SU-DHL-6 (cell line): ENCODE measurements at regions not wholly inside any gene's neighbourhood (a gene's known extent, or its start where the extent isn't known, plus 50 kb on each side); places are given as distances from the start of the nearest gene placed in this dataset.

Experiments used
- H2AFZ ChIP-seq: fragments of 200-600 bp; sonication (generic); 2 replicates; pipeline ENCODE4 v1.6.1; 2014; ENCODE audit warnings: low read depth, mild to moderate bottlenecking, moderate library complexity, mixed read lengths, antibody characterized with exemption, low read length; ENCODE audit not compliant: severe bottlenecking
- H3F3A ChIP-seq: fragments of 200-600 bp; shearing (Covaris generic); 2 replicates; pipeline ENCODE4 v1.6.0; 2016; ENCODE audit warnings: antibody characterized with exemption, mild to moderate bottlenecking; ENCODE audit not compliant: insufficient read depth
- H3K27ac ChIP-seq: fragments of 200-600 bp; sonication (generic); 2 replicates; pipeline ENCODE4 v1.5.1; 2016; ENCODE audit warnings: low read depth, mild to moderate bottlenecking, low read length, moderate library complexity, mixed read lengths
- H3K27me3 ChIP-seq: fragments of 200-600 bp; sonication (generic), shearing (Covaris generic); 2 replicates; pipeline ENCODE4 v1.6.0; 2014; ENCODE audit warnings: mild to moderate bottlenecking, low read length
- H3K36me3 ChIP-seq: fragments of 200-600 bp; sonication (generic); 2 replicates; pipeline ENCODE4 v1.6.1; 2014; ENCODE audit warnings: mild to moderate bottlenecking, low read length, mixed read lengths
- H3K4me2 ChIP-seq: fragments of 300-600, 200-600 bp; shearing (Covaris generic), sonication (generic); 2 replicates; pipeline ENCODE4 v1.6.0; 2014; ENCODE audit warnings: low read length, low read depth, mild to moderate bottlenecking; ENCODE audit not compliant: poor library complexity, severe bottlenecking
- H3K4me3 ChIP-seq: fragments of 200-600 bp; sonication (generic); 2 replicates; pipeline ENCODE4 v1.5.1; 2014; ENCODE audit warnings: antibody characterized with exemption, low read length, mild to moderate bottlenecking, mixed read lengths; ENCODE audit not compliant: insufficient read depth, poor library complexity, severe bottlenecking
- H3K79me2 ChIP-seq: fragments of 200-600 bp; sonication (generic); 2 replicates; pipeline ENCODE4 v1.6.1; 2014; ENCODE audit warnings: mild to moderate bottlenecking, low read length, moderate library complexity; ENCODE audit not compliant: insufficient read depth
- H3K9ac ChIP-seq: fragments of 200-600 bp; sonication (generic); 2 replicates; pipeline ENCODE4 v1.7.0; 2014; ENCODE audit warnings: mild to moderate bottlenecking, low read length
- H3K9me2 ChIP-seq: fragments of 200-600 bp; sonication (generic); replicated peaks from 2 replicates; pipeline ENCODE4 v1.6.1; 2014; ENCODE audit warnings: low read length; ENCODE audit not compliant: insufficient read depth
- H3K9me3 ChIP-seq: fragments of 200-600 bp; sonication (generic); 2 replicates; pipeline ENCODE4 v1.6.1; 2014; ENCODE audit warnings: low read length, mixed read lengths; ENCODE audit not compliant: insufficient read depth
- H4K20me1 ChIP-seq: fragments of 200-600 bp; sonication (generic); 2 replicates; pipeline ENCODE4 v1.6.1; 2014; ENCODE audit warnings: low read depth, mild to moderate bottlenecking, antibody characterized with exemption, low read length, moderate library complexity, mixed read lengths
- EZH2phosphoT487 ChIP-seq: fragments of 200-600 bp; sonication (generic), shearing (Covaris generic); conservative IDR thresholded peaks from 2 replicates; pipeline ENCODE4 v1.6.1; 2018; ENCODE audit warnings: mild to moderate bottlenecking, antibody characterized with exemption, low read length, moderate library complexity, mixed read lengths
- TF ChIP-seq, protein P1 (sequence below): fragments of 200-600 bp; sonication (generic); IDR thresholded peaks from one replicate; pipeline ENCODE4 v1.5.1; 2017; ENCODE audit warnings: antibody characterized with exemption, mild to moderate bottlenecking, low read length, moderate library complexity; ENCODE audit not compliant: insufficient read depth, poor library complexity, severe bottlenecking

DNA sequence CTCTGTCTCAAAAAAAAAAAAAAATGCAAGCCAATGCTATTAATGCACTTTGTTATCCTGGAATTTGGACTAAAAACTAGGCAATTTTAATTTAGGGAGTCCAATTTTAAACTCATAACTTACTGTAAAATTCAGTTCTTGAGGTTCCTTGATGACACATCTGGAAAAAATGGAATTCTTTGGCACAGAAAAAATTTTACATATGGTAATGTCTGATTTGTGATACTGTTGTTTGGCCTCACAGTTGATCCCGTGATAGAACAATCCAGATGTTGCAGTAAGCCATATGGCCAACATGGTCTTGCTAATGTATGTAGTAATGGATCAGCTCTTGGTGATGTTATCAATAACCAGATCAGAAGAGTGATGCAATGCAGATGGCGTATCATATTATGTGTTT is 1089.8 kb downstream of the FLRT2 start:
- Histone ChIP-seq H3K4me3 (no peak overlapping the region), H3K9me3 (no peaks in the 10 kb centered on the region), H3K27me3 (no peaks in the 10 kb centered on the region), H3K9ac (no peak overlapping the region), H3K79me2 (no peaks in the 10 kb centered on the region), H3F3A (no peaks in the 10 kb centered on the region), H3K36me3 (no peaks in the 10 kb centered on the region), H3K9me2 (no peaks in the 10 kb centered on the region), H3K27ac (no peak overlapping the region), H3K4me2 (no peak overlapping the region), H4K20me1 (no peaks in the 10 kb centered on the region), H2AFZ (no peak overlapping the region)
- TF ChIP-seq EZH2phosphoT487: no peak
- TF ChIP-seq, protein P1, sequence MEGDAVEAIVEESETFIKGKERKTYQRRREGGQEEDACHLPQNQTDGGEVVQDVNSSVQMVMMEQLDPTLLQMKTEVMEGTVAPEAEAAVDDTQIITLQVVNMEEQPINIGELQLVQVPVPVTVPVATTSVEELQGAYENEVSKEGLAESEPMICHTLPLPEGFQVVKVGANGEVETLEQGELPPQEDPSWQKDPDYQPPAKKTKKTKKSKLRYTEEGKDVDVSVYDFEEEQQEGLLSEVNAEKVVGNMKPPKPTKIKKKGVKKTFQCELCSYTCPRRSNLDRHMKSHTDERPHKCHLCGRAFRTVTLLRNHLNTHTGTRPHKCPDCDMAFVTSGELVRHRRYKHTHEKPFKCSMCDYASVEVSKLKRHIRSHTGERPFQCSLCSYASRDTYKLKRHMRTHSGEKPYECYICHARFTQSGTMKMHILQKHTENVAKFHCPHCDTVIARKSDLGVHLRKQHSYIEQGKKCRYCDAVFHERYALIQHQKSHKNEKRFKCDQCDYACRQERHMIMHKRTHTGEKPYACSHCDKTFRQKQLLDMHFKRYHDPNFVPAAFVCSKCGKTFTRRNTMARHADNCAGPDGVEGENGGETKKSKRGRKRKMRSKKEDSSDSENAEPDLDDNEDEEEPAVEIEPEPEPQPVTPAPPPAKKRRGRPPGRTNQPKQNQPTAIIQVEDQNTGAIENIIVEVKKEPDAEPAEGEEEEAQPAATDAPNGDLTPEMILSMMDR: no peak

DNA sequence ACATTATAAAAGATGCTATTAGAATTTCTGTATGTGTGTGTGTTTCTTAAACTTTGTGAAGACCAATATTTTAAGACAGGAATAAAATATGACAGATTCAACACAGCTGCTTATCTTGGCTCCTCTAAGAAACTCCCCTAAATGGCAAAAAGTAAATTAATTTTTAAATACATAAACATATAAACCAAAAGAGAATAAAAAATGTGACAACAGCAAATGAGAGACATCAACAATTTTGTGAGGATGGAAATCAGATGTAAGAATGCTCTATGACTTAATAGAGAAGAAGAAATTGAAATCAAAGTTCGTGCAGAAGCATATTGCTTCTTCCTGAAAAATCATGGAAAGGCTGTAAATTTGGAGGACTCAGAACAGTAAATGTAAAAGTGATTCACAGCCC is 1083.8 kb downstream of the FLRT2 start:
- Histone ChIP-seq H4K20me1 (no peaks in the 10 kb centered on the region), H3K27ac (no peak overlapping the region), H3K9me3 (no peaks in the 10 kb centered on the region; the same call in 1 of the 2 replicates), H3F3A (no peaks in the 10 kb centered on the region), H3K4me2 (no peak overlapping the region), H3K79me2 (no peaks in the 10 kb centered on the region), H3K9ac (no peak overlapping the region), H3K4me3 (no peak overlapping the region), H3K27me3 (no peaks in the 10 kb centered on the region), H3K9me2 (no peaks in the 10 kb centered on the region), H3K36me3 (no peaks in the 10 kb centered on the region), H2AFZ (no peak overlapping the region)
- TF ChIP-seq, protein P1: no peak
- TF ChIP-seq EZH2phosphoT487: no peak

DNA sequence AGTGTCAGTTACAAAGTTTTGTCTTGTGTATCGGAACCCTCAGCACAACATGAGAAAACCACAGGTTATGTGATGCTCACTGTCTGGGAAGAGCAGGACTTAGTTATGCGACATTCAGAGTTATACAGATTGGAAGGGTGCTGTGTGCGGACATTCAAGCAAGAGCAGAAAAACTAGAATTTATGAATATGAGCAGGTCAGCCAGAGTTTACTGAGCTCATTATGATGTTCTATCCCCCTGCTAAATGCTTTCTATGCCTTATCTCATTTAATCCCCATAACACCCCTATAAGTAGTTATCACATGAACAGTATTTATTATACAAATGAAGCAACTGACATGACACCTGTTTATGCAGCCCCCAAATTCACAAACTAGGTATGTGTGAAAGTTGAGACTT is 1083.2 kb downstream of the FLRT2 start:
- Histone ChIP-seq H2AFZ (no peak overlapping the region), H3K27me3 (no peaks in the 10 kb centered on the region), H3K79me2 (no peaks in the 10 kb centered on the region), H4K20me1 (no peaks in the 10 kb centered on the region), H3K4me2 (no peak overlapping the region), H3K9me2 (no peaks in the 10 kb centered on the region), H3K9me3 (no peaks in the 10 kb centered on the region; the same call in 1 of the 2 replicates), H3K27ac (no peak overlapping the region), H3K36me3 (no peaks in the 10 kb centered on the region), H3F3A (no peaks in the 10 kb centered on the region), H3K4me3 (no peak overlapping the region), H3K9ac (no peak overlapping the region)
- TF ChIP-seq, protein P1: no peak

DNA sequence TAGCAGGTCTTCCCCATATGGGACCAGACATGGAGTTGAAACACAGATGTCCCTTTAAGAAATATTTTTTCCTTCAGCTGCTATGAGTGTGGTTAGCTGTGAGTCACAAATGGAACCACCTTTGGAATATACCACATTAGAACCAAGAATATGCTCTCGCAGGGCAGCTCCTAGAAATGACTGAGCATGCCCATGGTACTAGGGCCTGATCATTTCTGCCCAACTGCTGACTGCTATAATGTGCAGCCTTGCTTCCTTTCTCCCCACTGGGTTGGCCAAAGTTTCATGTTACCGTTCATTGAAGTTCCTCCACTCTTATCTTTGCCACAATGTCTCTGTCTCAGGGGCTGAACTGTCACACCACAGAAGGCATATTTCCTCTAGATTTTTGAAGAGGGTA is 1074.6 kb downstream of the FLRT2 start:
- Histone ChIP-seq H4K20me1 (no peaks in the 10 kb centered on the region), H3K36me3 (no peaks in the 10 kb centered on the region), H3K9me2 (no peaks in the 10 kb centered on the region), H3K4me2 (no peak overlapping the region), H2AFZ (no peak overlapping the region), H3K9ac (no peak overlapping the region), H3K79me2 (no peaks in the 10 kb centered on the region), H3K27me3 (no peaks in the 10 kb centered on the region), H3K4me3 (no peak overlapping the region), H3K27ac (no peak overlapping the region), H3K9me3 (no peaks in the 10 kb centered on the region), H3F3A (no peaks in the 10 kb centered on the region)
- TF ChIP-seq EZH2phosphoT487: no peak
- TF ChIP-seq, protein P1: no peak
